Stimulated activated CD8-positive, alpha-beta memory T cell treated with anti-CD3 and anti-CD28 coated beads, Interleukin-15, amount 100 ng/mL, for 1 hour (primary cell): ENCODE measurements at regions not wholly inside any gene's neighbourhood (a gene's known extent, or its start where the extent isn't known, plus 50 kb on each side); places are given as distances from the start of the nearest gene placed in this dataset.

Experiments used
- DNase-seq: peaks from one replicate; pipeline ENCODE4 v3.0.0-alpha.2; 2020; ENCODE audit warnings: low read depth

GRCh38 chr11:115555336-115556090 lies 51.3 kb upstream of the CADM1 start:
- no peak for DNase-seq
